Iris pigment epithelial cell (primary cell): ENCODE measurements at regions not wholly inside any gene's neighbourhood (a gene's known extent, or its start where the extent isn't known, plus 50 kb on each side); places are given as distances from the start of the nearest gene placed in this dataset.
A peak's percentile ranks its signal among the peaks of the same experiment; 100 is the strongest.

ENCODE experiments used
- DNase-seq: peaks from one replicate; pipeline ENCODE4 v3.0.0-alpha.2; 2011; ENCODE audit warnings: low read depth

DNA sequence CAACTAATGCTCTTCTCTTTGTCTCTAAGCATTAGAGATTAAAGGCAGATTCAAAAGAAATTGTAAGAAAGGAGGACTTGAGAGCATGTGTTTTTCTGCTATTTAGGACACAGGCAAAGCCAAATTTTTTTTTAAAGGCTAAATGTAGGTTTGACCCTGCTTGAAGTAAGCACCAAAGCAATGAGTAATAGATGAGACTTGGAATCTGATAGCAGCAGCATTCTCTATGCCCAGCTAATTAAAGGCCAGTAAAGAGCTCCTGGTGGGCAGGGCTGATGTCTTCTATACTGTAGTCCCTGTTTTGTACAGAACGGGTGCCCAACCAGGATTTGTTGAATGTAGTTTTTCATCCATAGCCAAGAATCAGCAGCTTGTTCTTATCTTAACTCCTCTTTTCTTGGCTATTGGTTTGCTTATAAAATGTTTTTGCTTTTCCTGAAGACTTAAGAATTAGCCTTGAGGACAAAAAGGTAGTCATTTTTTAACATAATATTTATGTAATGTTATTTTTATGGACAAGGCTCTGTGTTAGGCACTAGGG, 179.6 kb downstream of the LMO4 start:
- peak; percentile 12 for DNase-seq

DNA sequence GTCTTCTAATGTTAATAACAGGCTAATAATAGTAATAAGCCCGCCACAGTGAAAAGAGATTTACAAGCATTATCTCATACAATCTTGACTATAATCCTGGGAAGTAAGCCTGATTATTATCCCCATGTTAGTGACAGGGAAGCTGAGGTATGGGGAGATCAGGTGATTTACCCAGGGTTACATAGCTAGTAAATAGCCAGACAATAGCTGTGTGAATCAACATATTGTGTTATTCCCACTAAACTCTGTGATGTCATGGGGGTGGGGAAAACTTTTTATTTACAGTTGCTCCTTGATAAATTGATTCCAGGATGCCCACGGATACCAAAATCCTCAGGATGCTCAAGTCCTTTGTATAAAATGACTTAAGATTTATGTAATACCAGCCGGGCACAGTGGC, 181.9 kb downstream of the LMO4 start:
- DNase-seq: no peak

DNA sequence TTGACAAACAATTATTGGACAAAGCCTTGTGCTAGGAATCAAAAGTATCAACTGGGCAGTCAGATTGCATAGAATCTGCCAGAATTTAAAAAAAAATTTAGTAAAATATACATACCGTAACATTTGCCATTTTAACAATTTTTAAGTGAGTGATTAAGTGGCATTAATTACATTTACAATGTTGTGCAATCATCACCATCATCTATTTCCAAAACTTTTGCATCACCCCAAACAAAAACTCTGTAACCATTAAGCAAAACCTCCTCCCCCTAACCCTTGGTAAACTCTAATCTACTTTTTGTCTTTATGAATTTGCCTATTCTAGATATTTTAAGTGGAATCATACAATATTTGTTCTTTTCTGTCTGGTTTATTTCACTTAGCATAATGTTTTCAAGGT, 182.8 kb downstream of the LMO4 start:
- DNase-seq: no peak

DNA sequence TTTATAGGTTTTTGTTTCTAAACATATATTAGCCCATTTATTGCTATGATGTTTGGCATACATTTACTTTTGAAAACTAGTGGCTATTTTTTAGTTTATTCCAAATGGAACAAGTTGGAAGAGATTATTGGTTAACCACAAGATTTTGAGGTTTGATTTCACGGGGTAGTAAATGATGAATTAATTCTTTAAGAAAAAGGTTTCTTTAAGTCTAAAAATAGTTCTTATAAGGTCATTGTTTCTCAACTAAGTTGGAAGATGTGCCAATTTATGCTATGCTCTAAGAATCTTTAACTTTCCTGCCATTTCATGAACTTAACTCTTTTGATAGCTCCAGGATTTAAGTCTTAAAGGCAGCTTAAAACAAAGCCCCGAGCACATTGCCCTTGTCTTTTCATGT, 183.8 kb downstream of the LMO4 start:
- DNase-seq: peak; percentile 6

DNA sequence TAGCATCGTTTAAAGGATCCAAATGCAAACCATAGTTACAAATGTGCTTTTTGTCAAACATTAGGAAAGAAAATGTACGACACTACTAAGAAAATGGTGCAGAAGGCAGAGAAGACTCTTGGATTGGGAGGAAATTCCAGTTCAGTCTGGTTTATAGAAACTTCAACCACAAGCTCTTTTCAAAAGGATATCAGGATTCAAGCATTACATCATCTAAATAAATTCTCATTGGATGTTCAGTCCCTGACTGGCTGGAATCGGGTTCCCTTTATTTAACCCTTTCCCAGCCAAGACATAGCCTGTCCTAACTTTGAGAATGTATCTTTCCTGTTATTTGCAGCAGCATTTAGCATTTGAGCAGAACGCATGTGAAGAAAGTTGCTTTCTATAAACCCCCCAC, 184.6 kb downstream of the LMO4 start:
- DNase-seq: peak; percentile 50

DNA sequence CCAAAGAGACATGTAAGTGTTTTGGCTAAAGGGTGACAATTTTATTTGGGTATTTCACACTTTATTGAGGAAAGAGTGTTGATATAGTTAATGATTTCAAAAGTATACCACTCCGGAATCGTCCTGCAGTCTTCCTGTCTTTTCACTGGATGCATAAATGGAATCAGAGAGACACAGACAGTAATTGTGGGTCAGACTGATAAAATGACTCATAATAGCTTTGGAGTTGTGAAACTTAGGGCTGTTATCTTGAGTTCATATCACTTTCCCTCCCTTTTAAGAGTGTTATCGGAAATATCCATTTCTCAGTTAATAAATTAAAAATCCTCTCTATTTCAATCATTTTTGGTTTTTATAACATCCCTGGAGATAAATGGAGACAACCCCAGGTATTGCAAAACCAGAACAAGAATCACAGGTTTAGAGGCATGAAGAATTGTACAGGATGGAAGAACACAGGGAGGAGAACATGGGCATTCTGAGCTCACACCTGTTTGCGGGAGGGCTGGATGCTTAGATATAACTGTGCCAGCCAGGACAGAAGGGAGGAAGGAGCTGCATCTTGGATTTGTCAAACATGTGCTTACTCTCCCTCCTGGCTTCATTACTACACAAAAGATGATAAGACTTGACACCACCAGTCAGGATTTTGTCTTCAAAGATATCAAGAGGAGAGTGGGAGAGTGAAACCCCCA, 185.4 kb downstream of the LMO4 start:
- DNase-seq: peak; percentile 43

DNA sequence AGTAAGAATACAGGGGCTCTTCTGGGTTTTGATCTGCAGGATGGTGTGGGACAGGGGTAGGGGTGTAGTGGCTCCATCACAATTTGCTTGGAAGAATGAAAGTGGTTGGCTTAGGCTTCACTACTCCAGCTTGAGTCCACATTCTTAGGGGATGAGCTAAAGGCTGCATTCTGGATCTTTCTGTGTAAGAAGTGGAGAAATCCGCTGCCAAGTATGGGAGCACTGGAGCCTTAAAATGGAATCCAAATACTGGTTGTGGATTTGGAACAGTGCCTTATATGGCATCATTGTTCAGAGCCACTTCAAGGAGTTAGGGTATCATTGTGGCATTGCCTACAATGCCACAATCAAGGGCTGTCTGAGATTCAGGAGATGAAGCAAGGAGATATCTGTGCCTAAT, 187.1 kb downstream of the LMO4 start:
- peak; percentile 44 for DNase-seq

DNA sequence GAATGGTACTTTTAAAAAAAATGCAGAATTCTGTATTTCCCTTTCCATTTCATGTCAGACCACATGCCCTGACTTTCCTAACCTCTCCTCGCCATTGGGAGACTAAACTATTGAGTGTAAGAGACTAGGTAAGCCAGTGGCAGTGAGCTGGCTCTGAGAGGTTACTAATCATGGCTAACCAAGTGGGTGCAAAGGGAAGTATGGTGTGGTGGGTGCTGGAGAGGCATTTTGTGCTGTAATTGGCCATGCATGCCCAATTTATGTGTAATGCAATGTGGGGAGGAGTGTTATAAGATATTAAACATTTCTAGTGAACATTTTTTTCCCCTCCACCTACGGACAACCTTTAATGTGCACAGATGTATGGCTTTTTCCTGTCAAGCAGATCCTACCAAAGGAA, 190.1 kb downstream of the LMO4 start:
- no peak for DNase-seq

DNA sequence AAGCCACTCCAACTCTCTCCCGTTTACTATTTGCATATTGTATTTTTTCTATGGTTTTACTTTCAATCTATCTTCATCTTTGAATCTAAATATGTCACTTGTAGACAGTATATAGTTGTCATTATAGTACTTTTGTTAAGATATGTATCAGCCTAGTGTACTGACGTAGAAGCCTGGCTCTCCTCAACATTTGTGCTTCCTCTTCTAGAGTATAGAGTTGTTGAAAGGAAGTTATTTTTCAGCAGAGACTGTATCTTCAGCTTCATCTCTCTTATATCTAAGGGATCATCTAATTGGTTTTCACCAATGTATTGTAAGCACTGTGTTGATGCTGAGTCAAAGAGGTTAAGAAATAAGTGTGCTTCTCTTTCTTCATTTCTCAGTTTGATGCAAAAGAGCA, 192.8 kb downstream of the LMO4 start:
- no peak for DNase-seq

DNA sequence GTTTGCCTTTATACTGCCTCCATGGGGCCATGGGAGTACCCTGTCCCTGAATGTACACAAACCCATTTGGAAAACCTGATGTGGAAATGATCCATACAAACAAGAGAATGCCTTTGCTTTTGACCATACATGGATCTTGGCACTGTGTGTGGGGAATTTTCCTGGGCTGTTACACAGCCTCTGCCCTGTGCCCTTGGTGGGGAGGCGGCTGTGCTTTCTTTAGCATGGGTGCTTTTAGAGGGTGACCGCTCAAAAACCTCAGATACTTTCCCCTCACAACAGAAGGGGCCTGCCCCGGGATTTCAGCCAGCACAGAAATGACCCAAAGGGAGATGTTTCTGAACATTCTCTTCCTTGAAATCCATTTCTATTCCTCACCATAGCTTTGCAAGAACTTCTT, 194.8 kb downstream of the LMO4 start:
- no peak for DNase-seq

DNA sequence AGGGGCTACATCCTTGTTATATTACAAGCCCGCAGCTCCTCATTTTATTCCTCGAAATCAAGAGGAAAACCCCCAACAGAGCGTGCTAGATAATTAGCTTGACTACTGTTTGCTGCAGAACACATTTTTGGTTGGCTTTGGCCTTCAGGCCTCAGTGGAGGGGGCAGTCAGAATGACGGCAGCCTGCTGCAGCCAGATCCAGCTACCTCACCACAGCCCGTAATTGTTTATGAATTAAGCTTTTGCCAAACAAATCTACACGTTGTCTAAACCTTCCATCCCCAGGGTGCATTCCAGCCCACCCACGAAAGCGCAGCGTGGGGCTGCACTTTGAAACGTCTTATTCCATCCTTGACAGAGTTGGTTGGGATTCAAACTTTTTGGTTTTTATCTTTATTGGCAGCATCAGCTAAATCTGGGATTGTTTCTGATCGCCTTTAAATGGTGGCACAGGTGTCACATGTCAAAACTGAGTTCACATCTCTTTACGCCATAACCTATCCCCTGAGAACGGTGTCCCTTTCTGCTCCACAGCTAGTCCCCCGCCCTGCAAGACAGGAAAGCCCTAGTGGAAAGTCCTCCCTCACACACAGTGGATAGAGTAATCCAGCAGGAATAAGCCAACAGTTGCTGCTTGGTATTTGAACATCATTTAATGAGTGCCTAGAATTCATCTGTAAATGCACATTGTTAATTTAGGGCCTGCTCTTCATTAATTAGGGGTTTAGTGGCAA, 195.5 kb downstream of the LMO4 start:
- no peak for DNase-seq

DNA sequence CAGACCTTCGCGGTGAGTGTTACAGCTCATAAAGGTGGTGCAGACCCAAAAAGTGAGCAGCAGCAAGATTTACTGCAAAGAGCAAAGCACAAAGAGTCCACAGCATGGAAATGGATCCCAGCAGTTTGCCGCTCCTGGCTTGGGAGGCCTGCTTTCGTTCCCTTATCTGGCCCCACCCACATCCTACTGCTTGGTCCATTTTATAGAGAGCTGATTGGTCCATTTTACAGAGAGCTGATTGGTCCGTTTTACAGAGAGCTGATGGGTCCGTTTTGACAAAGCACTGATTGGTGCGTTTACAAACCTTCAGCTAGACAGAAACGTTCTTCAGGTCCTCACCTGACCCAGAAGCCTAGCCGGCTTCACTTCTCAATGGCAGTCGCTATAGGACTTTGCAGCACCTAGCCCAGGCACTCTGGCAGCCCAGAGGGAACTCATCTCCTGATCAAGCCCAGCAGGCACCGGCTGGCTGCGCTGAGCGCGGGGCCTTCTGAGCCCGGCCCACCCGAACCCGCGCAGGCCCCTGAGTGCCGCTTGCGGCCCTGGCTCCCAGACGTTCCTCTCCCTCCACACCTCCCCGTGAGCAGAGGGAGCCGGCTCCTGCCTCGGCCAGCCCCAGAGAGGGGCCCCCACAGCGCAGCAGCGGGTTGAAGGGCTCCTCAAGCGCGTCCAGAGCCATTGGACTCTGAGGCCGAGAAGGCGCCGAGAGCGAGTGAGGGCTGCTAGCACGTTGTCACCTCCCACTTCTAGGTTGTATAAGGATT, 200.3 kb downstream of the LMO4 start:
- no peak for DNase-seq

DNA sequence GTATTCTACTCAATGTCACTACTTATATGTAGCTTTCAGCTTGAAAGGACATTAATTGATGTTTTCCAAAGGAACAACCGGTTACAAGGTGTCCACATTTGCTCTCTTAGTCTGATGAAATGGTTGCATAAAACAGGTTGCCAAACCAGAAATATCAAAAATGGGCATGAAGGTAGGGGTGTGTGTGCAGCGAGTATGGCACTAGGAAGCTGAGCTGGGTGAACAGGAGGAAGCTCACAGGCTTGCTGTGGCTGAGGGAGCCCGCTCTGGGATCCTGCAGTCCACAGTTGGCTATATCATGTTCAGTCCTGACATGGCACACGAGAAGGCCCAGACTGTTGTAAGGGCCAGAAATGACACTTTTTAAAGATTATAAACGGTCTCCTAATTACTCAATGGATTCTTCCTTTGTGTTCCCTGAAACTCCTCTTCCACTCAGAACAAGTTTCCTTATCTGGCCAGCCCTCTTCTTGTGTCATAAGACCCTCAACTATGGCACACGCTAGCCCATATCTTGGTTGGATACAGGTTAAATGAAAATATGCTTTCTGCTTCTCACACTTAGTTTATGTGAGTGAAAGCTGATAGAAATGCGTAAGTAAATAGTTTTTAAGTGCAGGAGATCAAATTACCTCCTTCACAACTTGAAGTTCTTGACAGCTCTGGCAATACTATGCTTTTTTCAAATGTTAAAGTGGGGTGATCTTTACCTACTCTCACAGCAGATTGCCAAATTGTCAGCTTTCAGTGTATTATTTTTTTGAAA, 201.5 kb downstream of the LMO4 start:
- no peak for DNase-seq

DNA sequence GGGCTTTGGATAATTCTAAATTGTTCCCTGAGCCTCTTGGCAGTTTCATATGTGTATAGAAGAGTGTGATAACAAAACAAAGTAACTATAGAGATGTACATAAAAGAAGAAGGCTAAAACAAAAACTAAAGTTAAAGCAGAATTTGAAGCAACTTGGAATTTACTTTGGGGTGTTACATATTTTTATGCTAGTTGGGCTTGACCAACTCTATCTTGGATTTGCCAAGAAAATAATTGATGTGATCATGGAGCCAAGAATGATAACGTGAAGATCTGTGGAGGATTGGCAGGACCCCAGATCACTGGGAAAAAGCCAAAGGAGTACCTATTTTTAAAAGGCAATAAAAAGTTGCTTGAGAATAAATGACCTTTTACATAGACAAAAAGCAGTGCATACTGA, 206.9 kb downstream of the LMO4 start:
- no peak for DNase-seq

DNA sequence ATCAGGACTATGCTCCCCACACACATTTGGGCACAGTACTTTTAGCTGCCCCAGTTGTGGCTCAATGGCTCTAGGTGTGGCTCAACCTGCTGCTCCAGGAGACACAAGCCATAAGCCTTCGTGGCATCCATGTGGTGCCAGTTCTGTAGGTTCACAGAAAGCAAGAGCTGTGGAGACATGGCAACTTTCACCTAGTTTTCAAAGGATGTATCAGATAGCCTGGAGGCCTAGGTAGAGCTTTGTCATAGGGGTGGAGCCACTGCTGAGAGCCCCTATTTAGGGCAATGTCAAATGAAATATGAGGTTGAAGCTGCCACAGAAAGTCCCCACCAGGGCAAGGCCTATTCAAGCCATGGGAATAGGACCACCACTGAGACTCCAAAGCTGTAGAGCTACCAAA, 210.5 kb downstream of the LMO4 start:
- no peak for DNase-seq

DNA sequence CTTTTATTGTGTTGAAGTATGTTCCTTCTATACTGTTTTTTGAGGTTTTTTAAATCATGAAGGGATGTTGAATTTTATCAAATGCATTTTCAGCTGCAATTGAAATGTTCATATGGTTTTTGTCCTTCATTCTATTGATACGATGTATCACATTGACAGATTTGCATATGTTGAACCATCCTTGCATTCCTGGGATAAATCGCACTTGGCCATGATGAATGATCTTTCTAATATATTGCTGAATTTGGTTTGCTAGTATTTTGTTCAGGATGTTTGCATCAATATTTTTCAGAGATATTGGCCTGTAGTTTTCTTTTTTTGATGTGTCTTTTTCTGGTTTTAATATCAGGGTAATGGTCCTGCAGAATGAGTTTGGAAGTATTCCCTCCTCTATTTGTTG, 214.0 kb downstream of the LMO4 start:
- DNase-seq: no peak

DNA sequence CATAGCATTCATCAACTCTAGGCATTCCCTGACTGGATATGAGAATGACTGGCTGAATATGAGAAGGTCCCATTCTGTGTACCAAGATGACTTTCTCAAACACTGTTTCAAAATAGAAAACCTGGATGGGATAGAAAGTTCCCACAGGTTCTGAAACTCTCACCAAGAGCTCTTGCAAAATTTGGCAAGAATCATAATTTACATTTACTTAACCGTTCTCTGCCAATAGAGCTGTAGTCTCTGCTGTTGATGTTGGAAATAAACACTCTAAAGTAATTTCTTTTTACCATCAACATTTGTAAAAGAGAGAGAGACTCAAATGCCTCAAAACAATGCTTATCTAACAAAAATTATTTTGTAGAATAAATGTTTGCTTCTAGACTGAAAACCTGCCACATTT, 221.1 kb downstream of the LMO4 start:
- DNase-seq: no peak

DNA sequence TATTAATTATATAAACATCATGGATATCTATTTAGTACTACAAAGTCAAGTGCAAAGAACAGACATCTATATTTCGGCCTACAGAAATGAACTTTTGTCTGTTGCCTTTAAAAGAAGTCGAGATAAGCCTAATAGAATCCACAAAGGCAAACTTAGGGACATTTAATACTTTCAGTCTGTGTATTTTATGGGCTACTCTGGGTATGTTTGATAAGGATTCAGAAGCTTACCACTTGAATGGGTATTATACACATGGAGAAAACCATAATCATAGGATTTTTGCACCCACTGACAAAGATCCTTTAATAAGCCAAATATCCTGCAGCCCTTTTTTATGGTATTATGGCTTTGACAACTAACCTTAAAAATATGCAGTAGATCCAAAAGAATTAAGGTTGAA, 224.8 kb downstream of the LMO4 start:
- no peak for DNase-seq

DNA sequence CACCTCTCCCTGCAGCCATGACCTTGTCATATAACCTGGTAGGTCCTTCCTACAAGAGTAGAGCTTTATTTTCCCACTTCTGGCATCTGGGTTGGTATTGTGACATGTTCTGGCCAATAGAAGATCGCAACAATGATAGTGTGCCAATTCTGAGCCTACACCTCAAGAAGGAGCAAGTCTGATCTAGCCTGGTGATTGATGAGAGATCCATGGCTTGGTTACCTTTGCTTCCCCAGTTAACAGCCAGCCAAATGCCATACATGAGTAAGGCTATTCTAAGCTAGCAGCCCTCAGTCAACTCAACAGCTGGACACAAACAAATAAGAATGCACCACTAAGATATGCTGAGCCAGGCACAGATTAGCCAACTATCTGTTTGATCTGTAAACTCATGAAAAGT, 226.7 kb downstream of the LMO4 start:
- DNase-seq: no peak

DNA sequence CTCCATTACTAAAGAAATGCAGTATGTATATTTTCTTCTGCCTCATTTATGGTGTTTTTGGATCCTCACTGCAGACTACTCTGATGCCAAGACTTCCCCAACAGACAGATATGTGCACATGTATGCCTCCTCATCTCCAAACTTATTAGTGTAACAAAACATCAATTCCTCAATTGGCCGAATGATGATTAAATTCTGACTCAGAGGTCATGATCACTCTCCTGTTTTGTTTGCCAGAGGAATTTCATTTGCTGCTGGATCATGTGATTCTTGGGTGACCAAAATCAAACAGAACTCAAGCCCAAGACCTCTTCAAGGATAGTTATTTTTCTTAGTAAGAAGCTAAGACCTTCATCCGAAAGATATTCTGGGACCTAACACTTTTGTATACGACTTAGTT, 227.6 kb downstream of the LMO4 start:
- no peak for DNase-seq

DNA sequence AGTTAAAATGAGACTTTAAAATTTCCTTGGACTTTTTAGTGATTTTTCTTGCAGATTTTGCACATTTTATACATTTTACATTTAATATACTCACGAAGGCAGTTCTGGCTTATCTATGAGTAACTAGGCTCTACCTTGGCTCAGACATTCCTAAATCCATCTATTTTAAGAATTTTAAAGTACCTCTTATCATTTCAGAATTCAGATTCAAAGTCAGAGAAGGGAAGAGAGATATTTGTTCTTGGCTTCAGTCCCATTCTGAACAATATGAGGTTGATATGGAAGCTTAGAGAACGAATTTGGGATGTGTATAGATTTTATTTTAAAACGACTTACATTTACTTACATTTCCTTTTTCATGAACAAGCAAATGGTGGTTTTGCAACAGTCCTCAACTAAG, 230.2 kb downstream of the LMO4 start:
- no peak for DNase-seq

DNA sequence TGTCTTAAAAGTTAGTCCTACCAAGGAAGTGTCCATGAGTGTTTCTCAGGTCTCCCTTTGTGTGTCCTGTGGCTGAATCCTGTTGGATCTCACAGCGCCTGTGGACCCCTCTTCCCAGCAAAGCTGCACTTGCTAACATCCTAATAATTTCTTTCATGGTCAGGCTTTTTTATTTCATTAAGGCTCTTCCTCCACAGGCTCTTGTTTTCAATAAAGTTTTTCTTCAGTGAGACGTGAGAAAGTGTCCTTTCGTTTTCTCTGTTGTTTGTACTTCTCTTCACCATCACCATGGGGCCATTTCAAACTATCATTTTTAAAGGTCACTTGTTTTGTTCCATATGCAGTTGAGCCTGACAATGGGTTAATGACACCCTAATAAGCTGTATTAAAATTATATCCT, 231.5 kb downstream of the LMO4 start:
- no peak for DNase-seq
